ENCODE measurements at regions not wholly inside any gene's neighbourhood (a gene's known extent, or its start where the extent isn't known, plus 50 kb on each side); places are given as distances from the start of the nearest gene placed in this dataset.

DNA sequence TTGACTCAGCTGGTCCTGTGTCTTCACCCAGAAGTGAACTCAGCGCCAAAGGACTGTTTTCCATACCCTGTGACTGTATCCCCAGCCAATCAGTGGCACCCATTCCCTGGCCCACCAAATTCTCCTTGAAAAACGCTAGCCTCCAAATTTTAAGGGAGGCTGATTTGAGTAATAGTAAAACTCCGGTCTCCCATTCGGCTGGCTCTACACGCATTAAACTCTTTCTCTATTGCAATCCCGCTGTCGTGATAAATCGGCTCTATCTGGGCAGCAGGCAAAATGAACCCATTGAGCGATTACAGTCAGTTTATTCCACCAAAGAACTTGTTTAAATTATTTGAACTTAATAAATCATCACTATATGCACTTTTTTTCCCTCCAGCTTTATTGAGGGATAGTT lies 55.9 kb upstream of the PPP1R26 start:
- Histone ChIP-seq H3K4me3 (no peak overlapping the region), H3K27ac (no peak overlapping the region), H3K36me3 (ENCODE audit: low read depth, missing control alignments) (no peaks in the 10 kb centered on the region), H3K27me3 (no peaks in the 10 kb centered on the region), H3K9me3 (no peaks in the 10 kb centered on the region), H3K4me1 (no peaks in the 10 kb centered on the region)
- DNase-seq, result no peak
- 96% methylated on average over 9 of the region's 9 CpGs for WGBS, 2 donors
- intact Hi-C loops (cut with DNase I; ENCODE audit: low total_unique reads), result no loop called here
- TF ChIP-seq POLR2A (IDR thresholded peaks at IDR 0.05), result no peak
- TF ChIP-seq, protein P1, sequence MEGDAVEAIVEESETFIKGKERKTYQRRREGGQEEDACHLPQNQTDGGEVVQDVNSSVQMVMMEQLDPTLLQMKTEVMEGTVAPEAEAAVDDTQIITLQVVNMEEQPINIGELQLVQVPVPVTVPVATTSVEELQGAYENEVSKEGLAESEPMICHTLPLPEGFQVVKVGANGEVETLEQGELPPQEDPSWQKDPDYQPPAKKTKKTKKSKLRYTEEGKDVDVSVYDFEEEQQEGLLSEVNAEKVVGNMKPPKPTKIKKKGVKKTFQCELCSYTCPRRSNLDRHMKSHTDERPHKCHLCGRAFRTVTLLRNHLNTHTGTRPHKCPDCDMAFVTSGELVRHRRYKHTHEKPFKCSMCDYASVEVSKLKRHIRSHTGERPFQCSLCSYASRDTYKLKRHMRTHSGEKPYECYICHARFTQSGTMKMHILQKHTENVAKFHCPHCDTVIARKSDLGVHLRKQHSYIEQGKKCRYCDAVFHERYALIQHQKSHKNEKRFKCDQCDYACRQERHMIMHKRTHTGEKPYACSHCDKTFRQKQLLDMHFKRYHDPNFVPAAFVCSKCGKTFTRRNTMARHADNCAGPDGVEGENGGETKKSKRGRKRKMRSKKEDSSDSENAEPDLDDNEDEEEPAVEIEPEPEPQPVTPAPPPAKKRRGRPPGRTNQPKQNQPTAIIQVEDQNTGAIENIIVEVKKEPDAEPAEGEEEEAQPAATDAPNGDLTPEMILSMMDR (IDR thresholded peaks at IDR 0.05), result no peak
